Liver (tissue), 8 donors: ENCODE measurements at regions not wholly inside any gene's neighbourhood (a gene's known extent, or its start where the extent isn't known, plus 50 kb on each side); places are given as distances from the start of the nearest gene placed in this dataset.

Experiments used
- DNase-seq: peaks from one replicate; pipeline ENCODE4 v3.0.0-alpha.2; 2017; ENCODE audit warnings: low spot score
- H3K27ac ChIP-seq, 2 donors: one replicate each; pipeline ENCODE4 v1.7.0; 2013; ENCODE audit warnings: inconsistent platforms in 2 of 2, low read length in 2 of 2, control low read depth in 1 of 2, low read depth in 1 of 2, mild to moderate bottlenecking in 1 of 2
- H3K27me3 ChIP-seq, 4 donors: one replicate each; pipeline versions ENCODE4 v1.6.1 to v1.7.0; 2013; ENCODE audit warnings: low read length in 3 of 4, inconsistent platforms in 1 of 4, mild to moderate bottlenecking in 1 of 4, moderate library complexity in 1 of 4; ENCODE audit not compliant: control insufficient read depth in 4 of 4, insufficient read depth in 4 of 4
- H3K36me3 ChIP-seq, 4 donors: one replicate each; pipeline versions ENCODE4 v1.6.1 to v1.7.0; 2013; ENCODE audit warnings: low read length in 3 of 4, mild to moderate bottlenecking in 3 of 4, low read depth in 1 of 4, moderate library complexity in 1 of 4; ENCODE audit not compliant: control insufficient read depth in 4 of 4, insufficient read depth in 3 of 4
- H3K4me1 ChIP-seq, 4 donors: one replicate each; pipeline versions ENCODE4 v1.6.1 to v1.7.0; 2013; ENCODE audit warnings: low read length in 3 of 4, mild to moderate bottlenecking in 3 of 4, moderate library complexity in 1 of 4; ENCODE audit not compliant: control insufficient read depth in 4 of 4, insufficient read depth in 4 of 4
- H3K4me3 ChIP-seq, 3 donors: one replicate each; pipeline versions ENCODE4 v1.6.1 to v1.7.0; 2013; ENCODE audit warnings: low read length in 3 of 3, control low read depth in 1 of 3, low read depth in 1 of 3, mild to moderate bottlenecking in 1 of 3
- H3K9ac ChIP-seq, 2 donors: one replicate each; pipeline ENCODE4 v1.7.0; 2013; ENCODE audit warnings: low read length in 2 of 2, mild to moderate bottlenecking in 2 of 2, moderate library complexity in 2 of 2, control low read depth in 1 of 2, low read depth in 1 of 2
- H3K9me3 ChIP-seq, 4 donors: one replicate each; pipeline versions ENCODE4 v1.6.1 to v1.7.0; 2013; ENCODE audit warnings: low read length in 3 of 4; ENCODE audit not compliant: control insufficient read depth in 4 of 4
- EGR1 ChIP-seq, 2 donors: IDR thresholded peaks; 2 replicates each; pipeline ENCODE4 v1.6.1; 2016 to 2018; ENCODE audit warnings: antibody characterized with exemption in 2 of 2, low read depth in 2 of 2
- FOXA1 ChIP-seq: IDR thresholded peaks from 2 replicates; pipeline ENCODE4 v1.6.1; 2016; ENCODE audit warnings: antibody characterized with exemption
- FOXA2 ChIP-seq: IDR thresholded peaks from 2 replicates; pipeline ENCODE4 v1.6.1; 2016; ENCODE audit warnings: antibody characterized with exemption
- GABPA ChIP-seq, 2 donors: IDR thresholded peaks in 1 of 2; conservative IDR thresholded peaks in 1 of 2; 2 replicates each; pipeline ENCODE4 v1.6.1; 2016; ENCODE audit warnings: antibody characterized with exemption in 2 of 2, mild to moderate bottlenecking in 1 of 2, moderate library complexity in 1 of 2
- HNF4A ChIP-seq, 2 donors: conservative IDR thresholded peaks; 2 replicates each; pipeline ENCODE4 v1.6.1; 2016; ENCODE audit warnings: antibody characterized with exemption in 2 of 2, mild to moderate bottlenecking in 2 of 2
- HNF4G ChIP-seq: IDR thresholded peaks from 2 replicates; pipeline ENCODE4 v1.6.1; 2016; ENCODE audit warnings: antibody characterized with exemption
- JUND ChIP-seq, 2 donors: IDR thresholded peaks; 2 replicates each; pipeline ENCODE4 v1.6.1; 2016; ENCODE audit warnings: antibody characterized with exemption in 2 of 2
- RAD21 ChIP-seq, 2 donors: IDR thresholded peaks; 2 replicates each; pipeline ENCODE4 v1.6.1; 2016; ENCODE audit warnings: antibody characterized with exemption in 2 of 2, mild to moderate bottlenecking in 2 of 2
- RXRA ChIP-seq, 2 donors: IDR thresholded peaks; 2 replicates each; pipeline ENCODE4 v1.6.1; 2017 to 2018; ENCODE audit warnings: antibody characterized with exemption in 2 of 2, mild to moderate bottlenecking in 1 of 2
- SP1 ChIP-seq: IDR thresholded peaks from 2 replicates; pipeline ENCODE4 v1.6.1; 2018; ENCODE audit warnings: antibody characterized with exemption, mild to moderate bottlenecking
- TAF1 ChIP-seq: conservative IDR thresholded peaks from 2 replicates; pipeline ENCODE4 v1.6.1; 2016; ENCODE audit warnings: antibody characterized with exemption, mild to moderate bottlenecking
- YY1 ChIP-seq: IDR thresholded peaks from 2 replicates; pipeline ENCODE4 v1.6.1; 2016; ENCODE audit warnings: antibody characterized with exemption, mild to moderate bottlenecking
- WGBS: extraction: QIAGEN DNeasy Blood & Tissue Kit; methylation state at CpG from one replicate; pipeline ENCODE4 v1.1.7; 2013; 5-methylcytosine and 5-hydroxymethylcytosine counted together
- TF ChIP-seq, protein P1 (sequence below): IDR thresholded peaks from 2 replicates; pipeline ENCODE4 v1.6.1; 2016; ENCODE audit warnings: antibody characterized with exemption
- TF ChIP-seq, protein P2 (sequence below): IDR thresholded peaks from 2 replicates; pipeline ENCODE4 v1.6.1; 2016; ENCODE audit warnings: antibody characterized with exemption
- TF ChIP-seq, protein P3 (sequence below): fragments of 150-350 bp; IDR thresholded peaks from 2 replicates; pipeline ENCODE4 v1.5.1; 2017; ENCODE audit warnings: improper control_type of control experiment, low read depth, low read length; ENCODE audit not compliant: missing input control
- TF ChIP-seq, protein P4 (sequence below): IDR thresholded peaks from 2 replicates; pipeline ENCODE4 v1.6.1; 2016; ENCODE audit warnings: antibody characterized with exemption, mild to moderate bottlenecking
- donor health status: healthy.
- donor health status: healthy.
- donor health status: healthy.
- donor health status: healthy.
- donor health status: healthy.

DNA sequence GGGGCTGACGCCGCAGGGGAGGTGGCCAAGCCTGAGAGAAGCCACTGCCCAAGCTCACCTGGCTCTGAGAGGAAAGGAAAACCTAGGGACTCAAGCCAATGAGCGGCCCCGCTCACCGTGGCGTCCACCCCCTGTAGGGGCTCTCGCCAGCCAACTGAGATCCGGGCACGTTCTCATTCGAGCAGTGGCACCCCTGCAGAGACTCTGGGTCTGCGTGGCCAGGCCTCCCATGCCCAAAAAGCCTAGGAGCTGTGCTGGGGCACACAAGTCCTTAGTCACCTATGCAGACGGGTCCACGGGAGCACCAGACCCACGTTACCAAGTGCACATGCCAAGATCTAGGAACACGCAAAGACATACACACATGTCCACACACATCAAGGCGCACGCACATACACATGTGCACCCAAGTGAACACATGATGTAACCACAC is 106.2 kb downstream of the NCOR2 start:
- 97% methylated on average over 17 of the region's 17 CpGs for WGBS
- H3K4me3 ChIP-seq, result no peak overlapping the region
- H3K27me3 ChIP-seq, result no peaks in the 10 kb centered on the region
- no peak overlapping the region for H3K27ac ChIP-seq
- no peaks in the 10 kb centered on the region for H3K9me3 ChIP-seq
- peaks cover 0 to 39% (median 4%) of the 10 kb centered on the region in 4 donors for H3K36me3 ChIP-seq
- no peak for DNase-seq
- no peaks in the 10 kb centered on the region for H3K4me1 ChIP-seq
- TF ChIP-seq FOXA1 (no peak), HNF4A (conservative IDR thresholded peaks at IDR 0.05) (no peak), JUND (IDR thresholded peaks at IDR 0.05) (no peak), EGR1 (IDR thresholded peaks at IDR 0.05; ENCODE audit: low read depth in 2 of 2) (no peak), SP1 (no peak), GABPA (IDR thresholded peaks at IDR 0.05 in 1 of 2, conservative IDR thresholded peaks at IDR 0.05 in 1 of 2) (no peak), RAD21 (IDR thresholded peaks at IDR 0.05) (no peak), YY1 (no peak), HNF4G (no peak), FOXA2 (no peak), RXRA (IDR thresholded peaks at IDR 0.05) (no peak), TAF1 (no peak)
- TF ChIP-seq, protein P1, sequence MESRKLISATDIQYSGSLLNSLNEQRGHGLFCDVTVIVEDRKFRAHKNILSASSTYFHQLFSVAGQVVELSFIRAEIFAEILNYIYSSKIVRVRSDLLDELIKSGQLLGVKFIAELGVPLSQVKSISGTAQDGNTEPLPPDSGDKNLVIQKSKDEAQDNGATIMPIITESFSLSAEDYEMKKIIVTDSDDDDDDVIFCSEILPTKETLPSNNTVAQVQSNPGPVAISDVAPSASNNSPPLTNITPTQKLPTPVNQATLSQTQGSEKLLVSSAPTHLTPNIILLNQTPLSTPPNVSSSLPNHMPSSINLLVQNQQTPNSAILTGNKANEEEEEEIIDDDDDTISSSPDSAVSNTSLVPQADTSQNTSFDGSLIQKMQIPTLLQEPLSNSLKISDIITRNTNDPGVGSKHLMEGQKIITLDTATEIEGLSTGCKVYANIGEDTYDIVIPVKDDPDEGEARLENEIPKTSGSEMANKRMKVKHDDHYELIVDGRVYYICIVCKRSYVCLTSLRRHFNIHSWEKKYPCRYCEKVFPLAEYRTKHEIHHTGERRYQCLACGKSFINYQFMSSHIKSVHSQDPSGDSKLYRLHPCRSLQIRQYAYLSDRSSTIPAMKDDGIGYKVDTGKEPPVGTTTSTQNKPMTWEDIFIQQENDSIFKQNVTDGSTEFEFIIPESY, result no peak
- TF ChIP-seq, protein P2, sequence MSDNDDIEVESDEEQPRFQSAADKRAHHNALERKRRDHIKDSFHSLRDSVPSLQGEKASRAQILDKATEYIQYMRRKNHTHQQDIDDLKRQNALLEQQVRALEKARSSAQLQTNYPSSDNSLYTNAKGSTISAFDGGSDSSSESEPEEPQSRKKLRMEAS, result no peak
- TF ChIP-seq, protein P3, sequence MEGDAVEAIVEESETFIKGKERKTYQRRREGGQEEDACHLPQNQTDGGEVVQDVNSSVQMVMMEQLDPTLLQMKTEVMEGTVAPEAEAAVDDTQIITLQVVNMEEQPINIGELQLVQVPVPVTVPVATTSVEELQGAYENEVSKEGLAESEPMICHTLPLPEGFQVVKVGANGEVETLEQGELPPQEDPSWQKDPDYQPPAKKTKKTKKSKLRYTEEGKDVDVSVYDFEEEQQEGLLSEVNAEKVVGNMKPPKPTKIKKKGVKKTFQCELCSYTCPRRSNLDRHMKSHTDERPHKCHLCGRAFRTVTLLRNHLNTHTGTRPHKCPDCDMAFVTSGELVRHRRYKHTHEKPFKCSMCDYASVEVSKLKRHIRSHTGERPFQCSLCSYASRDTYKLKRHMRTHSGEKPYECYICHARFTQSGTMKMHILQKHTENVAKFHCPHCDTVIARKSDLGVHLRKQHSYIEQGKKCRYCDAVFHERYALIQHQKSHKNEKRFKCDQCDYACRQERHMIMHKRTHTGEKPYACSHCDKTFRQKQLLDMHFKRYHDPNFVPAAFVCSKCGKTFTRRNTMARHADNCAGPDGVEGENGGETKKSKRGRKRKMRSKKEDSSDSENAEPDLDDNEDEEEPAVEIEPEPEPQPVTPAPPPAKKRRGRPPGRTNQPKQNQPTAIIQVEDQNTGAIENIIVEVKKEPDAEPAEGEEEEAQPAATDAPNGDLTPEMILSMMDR, result no peak
- no peak overlapping the region for H3K9ac ChIP-seq

DNA sequence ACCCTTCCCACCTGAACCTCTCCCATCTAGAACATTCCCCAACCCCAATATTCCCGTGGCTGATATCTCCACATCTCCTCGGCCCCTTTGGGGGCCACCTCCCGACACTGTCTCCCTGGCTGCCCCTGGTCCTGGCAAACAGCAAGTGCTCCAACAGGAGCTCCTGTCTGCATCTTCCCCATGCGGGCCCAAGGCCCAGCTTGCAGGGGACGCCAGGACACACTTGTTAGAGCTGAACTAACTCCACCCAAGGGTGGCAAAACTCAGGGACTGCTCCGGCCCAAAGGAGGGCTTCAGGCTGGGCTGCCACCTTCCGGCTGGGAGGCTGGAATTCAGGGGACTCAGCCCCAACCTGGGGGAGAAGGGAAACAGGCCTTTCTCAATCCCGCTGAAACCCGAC is 106.6 kb downstream of the NCOR2 start:
- H3K27ac ChIP-seq, result no peak overlapping the region
- 97% methylated on average over 9 of the region's 9 CpGs for WGBS
- no peaks in the 10 kb centered on the region for H3K27me3 ChIP-seq
- no peaks in the 10 kb centered on the region for H3K4me1 ChIP-seq
- H3K36me3 ChIP-seq, result peaks cover 0 to 35% (median 5%) of the 10 kb centered on the region in 4 donors
- no peak overlapping the region for H3K4me3 ChIP-seq
- TF ChIP-seq FOXA1 (no peak), EGR1 (IDR thresholded peaks at IDR 0.05; ENCODE audit: low read depth in 2 of 2) (no peak), YY1 (no peak), HNF4G (no peak), RXRA (IDR thresholded peaks at IDR 0.05) (no peak), HNF4A (conservative IDR thresholded peaks at IDR 0.05) (no peak), TAF1 (no peak)
- TF ChIP-seq, protein P2, result no peak
- TF ChIP-seq, protein P4, sequence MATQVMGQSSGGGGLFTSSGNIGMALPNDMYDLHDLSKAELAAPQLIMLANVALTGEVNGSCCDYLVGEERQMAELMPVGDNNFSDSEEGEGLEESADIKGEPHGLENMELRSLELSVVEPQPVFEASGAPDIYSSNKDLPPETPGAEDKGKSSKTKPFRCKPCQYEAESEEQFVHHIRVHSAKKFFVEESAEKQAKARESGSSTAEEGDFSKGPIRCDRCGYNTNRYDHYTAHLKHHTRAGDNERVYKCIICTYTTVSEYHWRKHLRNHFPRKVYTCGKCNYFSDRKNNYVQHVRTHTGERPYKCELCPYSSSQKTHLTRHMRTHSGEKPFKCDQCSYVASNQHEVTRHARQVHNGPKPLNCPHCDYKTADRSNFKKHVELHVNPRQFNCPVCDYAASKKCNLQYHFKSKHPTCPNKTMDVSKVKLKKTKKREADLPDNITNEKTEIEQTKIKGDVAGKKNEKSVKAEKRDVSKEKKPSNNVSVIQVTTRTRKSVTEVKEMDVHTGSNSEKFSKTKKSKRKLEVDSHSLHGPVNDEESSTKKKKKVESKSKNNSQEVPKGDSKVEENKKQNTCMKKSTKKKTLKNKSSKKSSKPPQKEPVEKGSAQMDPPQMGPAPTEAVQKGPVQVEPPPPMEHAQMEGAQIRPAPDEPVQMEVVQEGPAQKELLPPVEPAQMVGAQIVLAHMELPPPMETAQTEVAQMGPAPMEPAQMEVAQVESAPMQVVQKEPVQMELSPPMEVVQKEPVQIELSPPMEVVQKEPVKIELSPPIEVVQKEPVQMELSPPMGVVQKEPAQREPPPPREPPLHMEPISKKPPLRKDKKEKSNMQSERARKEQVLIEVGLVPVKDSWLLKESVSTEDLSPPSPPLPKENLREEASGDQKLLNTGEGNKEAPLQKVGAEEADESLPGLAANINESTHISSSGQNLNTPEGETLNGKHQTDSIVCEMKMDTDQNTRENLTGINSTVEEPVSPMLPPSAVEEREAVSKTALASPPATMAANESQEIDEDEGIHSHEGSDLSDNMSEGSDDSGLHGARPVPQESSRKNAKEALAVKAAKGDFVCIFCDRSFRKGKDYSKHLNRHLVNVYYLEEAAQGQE, result no peak
- DNase-seq, result no peak
- no peak overlapping the region for H3K9ac ChIP-seq
- H3K9me3 ChIP-seq, result no peaks in the 10 kb centered on the region
